ENCODE measurements at regions not wholly inside any gene's neighbourhood (a gene's known extent, or its start where the extent isn't known, plus 50 kb on each side); places are given as distances from the start of the nearest gene placed in this dataset.

DNA sequence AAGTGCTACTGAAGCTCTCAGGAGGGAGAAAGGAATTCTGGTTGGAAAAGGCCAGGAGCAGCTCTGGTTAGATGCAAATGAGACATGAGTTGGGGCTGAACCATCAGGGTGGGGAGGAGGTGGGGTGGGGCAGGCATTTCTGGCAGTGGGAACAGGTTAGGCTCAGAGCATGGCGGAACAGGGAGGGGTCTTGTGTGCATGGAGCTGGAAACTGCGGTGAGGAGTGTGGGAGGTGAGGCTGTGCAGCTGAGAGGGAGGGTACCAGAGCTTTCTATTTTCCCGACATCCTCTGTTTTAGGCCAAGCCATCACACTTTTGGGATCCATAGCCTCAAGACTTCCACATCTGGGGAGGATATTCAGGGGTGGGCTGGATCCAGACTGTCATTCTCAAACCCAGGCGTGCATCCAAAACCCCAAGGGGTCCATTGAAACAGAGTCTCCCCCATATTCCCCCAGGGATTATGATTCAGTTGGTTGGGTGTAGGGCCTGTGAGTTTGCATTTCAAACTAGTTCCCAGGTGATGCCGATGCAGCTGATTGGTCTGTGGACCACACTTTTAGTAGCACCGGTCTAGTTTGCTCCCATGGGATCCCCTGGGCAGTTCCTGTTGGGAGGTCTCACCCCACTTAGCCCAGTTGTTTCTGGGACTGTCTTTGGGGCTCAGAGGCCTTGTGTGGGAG lies 100.9 kb upstream of the TLE3 start:
- TF ChIP-seq ZNF274 (IDR thresholded peaks at IDR 0.05; ENCODE audit: low read depth, low read length): no peak

DNA sequence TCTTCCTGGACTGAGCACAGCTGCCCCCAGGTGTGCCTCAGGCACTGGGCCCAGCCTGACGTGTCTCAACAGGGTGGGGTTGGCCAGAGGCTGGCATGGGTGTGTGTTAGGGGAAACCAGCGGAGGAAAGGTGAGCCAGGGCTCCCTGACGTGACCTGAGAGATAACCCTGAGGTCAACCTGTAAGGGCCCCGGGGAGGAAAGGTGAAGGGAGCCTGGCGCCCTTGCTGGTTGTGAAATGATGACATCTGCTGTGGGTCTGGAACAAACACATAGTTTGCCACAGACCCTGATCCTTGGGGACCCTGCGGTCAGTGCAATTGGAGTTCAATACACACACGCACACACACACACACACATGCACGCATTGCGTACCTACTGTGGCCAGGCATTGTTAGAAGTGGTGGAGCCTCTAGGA lies 100.2 kb upstream of the TLE3 start:
- TF ChIP-seq ZNF274 (IDR thresholded peaks at IDR 0.05; ENCODE audit: low read depth, low read length): no peak

More for the DNA sequence above, 100.9 kb upstream of the TLE3 start:
- no peak overlapping the region for H3K4me3 ChIP-seq (ENCODE audit: low read length)

DNA sequence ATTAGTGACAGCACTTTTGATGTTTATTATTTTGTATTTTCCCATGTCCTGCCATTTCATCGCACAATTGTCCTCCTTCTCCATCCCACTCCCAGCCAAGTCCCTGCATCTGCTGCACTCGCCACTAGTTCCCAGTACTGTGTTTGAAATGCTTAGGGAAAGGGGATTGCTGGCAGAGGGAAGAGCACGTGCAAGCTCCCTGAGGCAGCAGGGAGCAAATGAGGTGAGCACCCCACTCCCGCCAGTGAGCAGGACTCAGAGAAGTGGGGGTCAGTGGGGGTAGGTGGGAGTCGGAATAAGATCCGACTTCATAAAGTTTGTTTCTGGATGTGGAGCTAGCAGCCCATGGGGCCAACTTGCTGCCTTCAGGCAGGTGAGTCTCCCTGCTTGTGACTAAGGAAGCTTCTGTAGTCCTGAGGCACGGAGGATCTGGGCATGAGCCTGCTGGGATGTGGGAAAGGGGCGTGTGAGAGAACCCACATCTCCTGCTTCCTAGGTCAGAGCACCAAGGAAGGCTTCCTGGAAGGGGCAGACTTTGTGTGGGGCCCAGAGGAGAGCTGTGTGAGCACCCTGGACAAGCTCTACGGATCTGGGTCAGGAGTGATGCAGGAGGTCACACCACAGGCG lies 99.7 kb upstream of the TLE3 start:
- no peak overlapping the region for H3K4me3 ChIP-seq (ENCODE audit: low read length)
- TF ChIP-seq ZNF274 (IDR thresholded peaks at IDR 0.05; ENCODE audit: low read depth, low read length): no peak

More for the DNA sequence above, 100.2 kb upstream of the TLE3 start:
- no peak overlapping the region for H3K4me3 ChIP-seq (ENCODE audit: low read length)

DNA sequence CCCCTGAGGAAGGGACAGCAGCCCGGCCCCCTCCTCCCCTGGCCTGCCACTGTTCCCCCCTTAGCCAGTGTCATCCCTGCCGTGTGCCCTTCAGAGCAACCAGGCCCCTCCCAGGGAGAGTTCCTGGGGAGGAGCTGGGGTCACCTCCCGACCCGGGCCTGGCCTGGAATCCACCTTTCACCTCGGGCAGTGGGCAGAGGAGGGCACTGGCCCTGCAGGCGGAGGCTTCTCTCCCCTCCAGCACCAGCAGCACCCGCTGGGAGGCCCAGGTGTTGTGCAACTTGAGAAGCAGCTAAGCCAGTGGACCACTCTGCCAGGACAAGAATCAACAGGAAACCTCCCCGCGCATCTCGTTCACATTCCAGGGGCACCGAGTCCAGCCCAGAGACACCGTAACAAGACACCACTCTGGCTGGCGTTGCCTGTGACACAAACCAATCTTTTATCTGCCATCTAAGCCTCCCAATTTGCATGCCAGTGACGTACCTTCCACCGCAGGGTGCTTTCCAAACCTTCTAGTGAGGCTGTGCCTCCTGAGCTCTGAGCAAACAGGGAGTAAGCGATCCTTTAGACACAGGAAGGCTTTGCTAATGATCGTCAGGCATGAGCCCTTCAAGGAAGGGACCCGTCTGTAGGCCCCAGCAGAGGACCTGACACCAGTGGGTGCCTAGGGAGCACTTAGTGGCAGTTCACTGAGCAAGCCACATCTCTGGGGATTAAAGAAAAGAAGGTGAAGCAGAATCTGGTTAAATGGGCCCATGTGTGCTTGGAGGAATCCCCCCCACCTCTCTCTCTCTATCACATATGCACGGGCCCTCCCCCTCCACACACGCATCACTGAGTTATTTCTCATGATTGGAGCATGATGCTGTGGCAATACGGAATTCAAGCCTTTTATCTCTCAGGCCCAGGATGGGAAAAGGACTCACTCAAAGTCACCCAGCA lies 98.9 kb upstream of the TLE3 start:
- TF ChIP-seq ZNF274 (IDR thresholded peaks at IDR 0.05; ENCODE audit: low read depth, low read length): no peak
- H3K4me3 ChIP-seq (ENCODE audit: low read length): no peak overlapping the region

DNA sequence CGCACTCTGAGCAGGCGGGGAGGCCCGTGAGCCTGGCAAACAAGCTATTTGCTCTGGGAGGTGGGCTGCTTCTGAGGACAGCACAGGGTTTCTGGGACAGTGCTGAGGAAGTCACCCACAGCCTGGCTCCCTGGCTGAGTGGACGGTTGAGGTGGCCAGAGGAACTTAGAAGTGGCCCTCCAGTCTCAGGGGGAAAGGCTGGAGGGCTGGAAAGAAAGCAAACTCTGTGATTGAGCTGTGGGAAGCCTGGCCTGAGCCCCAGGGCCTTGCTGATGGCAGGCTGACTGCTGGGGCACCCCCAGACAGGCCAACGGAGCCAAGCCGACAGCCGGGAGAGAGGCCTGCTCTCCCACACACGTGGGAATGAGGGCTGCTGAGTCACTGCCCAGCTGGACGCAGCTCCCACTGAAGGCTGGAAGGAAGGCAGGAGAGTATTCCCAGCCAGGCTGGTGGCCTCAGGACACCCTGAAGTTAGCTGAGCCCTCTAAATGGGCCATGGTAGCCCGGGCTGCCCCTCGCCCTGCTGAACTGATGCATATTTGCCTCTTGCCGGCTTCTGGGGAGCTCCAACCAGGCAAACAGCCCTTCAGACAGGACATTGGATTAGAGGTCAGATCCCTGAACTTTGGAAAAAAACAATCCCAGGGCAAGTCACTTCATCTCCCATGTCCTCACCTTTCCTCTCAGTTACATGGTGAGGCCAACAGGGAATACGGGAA lies 98.0 kb upstream of the TLE3 start:
- H3K4me3 ChIP-seq (ENCODE audit: low read length): no peak overlapping the region
- TF ChIP-seq ZNF274 (IDR thresholded peaks at IDR 0.05; ENCODE audit: low read depth, low read length): no peak

DNA sequence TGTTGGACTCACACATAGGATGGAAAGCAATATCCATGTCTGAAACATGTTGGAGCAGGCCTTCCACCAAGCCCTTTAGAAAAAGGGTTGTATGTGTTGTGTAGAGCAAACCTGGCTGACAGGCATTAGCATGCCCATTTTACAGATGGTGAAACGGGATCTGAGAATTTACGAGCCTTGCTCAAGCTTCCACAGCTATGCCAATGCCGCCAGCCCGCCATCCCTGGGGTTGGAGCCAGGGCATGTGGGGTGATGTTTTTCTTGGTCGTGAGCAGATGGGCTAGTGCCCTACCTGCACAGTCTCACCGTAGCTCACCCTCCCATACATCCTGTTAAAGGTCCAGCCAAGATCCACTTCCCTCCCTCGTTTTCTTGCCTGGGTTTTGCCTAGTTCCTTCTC lies 97.5 kb upstream of the TLE3 start:
- no peak for TF ChIP-seq ZNF274 (IDR thresholded peaks at IDR 0.05; ENCODE audit: low read depth, low read length)
- H3K4me3 ChIP-seq (ENCODE audit: low read length): no peak overlapping the region

DNA sequence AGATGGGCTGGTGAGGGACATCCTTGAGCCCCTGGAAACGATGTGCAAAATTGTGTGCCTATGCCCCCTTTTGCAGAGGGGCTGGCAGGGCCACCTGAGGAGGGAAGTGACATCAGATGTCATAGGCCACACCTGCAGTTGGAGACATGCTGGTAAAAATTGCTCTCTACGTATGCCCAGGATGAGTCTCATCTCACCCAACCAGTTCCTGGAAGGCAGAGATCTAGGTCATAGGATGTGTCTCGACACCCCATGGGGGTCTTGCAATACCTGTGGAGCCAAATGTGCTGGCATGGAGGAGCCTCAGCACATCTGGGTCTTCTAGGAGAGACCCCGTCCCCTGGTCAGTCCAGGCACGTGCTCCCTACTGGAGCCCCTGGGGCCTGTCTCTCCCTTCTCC lies 96.5 kb upstream of the TLE3 start:
- no peak overlapping the region for H3K4me3 ChIP-seq (ENCODE audit: low read length)
- no peak for TF ChIP-seq ZNF274 (IDR thresholded peaks at IDR 0.05; ENCODE audit: low read depth, low read length)

DNA sequence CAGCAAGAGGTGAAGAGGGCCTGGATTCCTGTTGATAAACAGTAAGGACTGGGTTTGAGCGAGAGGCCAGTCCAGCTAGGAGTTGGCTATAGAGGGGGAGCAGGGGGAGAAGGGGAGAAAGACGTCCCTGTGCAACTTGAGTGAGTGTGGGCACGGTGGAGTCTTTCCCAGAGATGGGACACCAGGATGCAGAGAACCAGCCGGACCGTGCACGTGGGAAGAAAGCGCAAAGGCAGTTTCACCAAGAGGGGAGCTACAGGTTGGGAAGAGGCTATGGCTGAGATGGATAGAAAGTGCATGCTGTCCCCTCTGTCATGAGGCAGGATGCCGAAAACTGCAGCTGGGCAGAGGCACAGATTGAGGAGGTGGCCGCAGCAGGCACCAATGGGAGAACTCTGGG lies 96.0 kb upstream of the TLE3 start:
- TF ChIP-seq ZNF274 (IDR thresholded peaks at IDR 0.05; ENCODE audit: low read depth, low read length): no peak
- no peak overlapping the region for H3K4me3 ChIP-seq (ENCODE audit: low read length)

DNA sequence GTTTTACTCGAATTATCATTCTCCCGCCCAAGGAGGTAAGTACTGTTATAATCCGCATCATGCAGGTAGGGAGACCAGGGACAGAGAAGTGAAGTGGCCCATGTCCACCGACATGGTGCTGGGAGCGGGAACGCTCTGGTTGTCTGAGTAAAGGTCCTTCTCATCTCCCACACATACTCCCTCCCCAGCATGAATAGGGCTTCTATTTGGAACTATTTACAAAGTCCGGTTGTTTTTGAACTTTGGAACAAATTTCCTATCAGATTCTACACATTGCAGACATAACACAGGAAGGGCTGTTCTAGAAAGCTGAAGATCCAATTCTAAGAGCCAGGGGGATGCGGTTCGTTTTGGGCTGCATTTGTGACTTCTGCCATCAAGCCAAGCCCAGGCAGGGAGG lies 94.8 kb upstream of the TLE3 start:
- H3K4me3 ChIP-seq (ENCODE audit: low read length): no peak overlapping the region
- no peak for TF ChIP-seq ZNF274 (IDR thresholded peaks at IDR 0.05; ENCODE audit: low read depth, low read length)

DNA sequence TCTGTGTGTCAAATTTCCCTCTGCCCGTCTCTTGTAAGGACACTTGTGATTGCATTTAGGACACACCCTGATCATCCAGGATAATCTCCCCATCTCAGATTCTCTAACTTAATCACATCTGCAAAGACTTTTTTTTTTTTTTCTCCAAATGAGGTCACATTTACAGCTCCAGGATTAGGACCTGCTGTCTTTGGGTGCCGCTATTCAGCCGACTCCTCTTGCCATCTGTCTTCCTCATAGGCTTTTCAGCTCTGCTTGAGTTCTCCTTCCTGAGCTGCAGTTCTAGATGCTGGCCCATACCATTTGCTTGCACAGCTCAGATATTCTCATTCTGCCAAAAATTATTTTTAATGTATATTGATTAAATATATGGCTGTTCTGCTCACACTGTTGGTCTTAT lies 94.3 kb upstream of the TLE3 start:
- no peak overlapping the region for H3K4me3 ChIP-seq (ENCODE audit: low read length)
- TF ChIP-seq ZNF274 (IDR thresholded peaks at IDR 0.05; ENCODE audit: low read depth, low read length): no peak

DNA sequence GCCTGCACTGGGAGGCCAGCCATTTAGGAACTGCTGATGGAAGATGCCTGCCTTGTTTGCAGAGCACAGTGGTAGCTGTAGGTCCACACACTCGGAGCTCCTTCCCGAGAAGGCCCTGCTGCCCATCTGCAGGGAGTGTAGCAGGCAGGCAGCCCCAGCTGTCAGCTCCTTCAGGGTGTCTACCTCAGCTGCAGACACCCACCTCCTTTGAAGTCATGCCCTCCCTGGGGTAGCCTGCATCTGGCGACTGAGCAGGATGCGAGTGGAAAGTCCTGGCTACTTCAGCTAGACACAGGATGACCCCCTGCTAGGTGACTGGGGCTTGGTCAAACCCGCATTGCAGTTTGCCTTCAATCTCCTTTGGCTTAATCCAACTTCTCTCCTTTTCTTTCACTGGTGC lies 93.2 kb upstream of the TLE3 start:
- no peak overlapping the region for H3K4me3 ChIP-seq (ENCODE audit: low read length)
- no peak for TF ChIP-seq ZNF274 (IDR thresholded peaks at IDR 0.05; ENCODE audit: low read depth, low read length)

DNA sequence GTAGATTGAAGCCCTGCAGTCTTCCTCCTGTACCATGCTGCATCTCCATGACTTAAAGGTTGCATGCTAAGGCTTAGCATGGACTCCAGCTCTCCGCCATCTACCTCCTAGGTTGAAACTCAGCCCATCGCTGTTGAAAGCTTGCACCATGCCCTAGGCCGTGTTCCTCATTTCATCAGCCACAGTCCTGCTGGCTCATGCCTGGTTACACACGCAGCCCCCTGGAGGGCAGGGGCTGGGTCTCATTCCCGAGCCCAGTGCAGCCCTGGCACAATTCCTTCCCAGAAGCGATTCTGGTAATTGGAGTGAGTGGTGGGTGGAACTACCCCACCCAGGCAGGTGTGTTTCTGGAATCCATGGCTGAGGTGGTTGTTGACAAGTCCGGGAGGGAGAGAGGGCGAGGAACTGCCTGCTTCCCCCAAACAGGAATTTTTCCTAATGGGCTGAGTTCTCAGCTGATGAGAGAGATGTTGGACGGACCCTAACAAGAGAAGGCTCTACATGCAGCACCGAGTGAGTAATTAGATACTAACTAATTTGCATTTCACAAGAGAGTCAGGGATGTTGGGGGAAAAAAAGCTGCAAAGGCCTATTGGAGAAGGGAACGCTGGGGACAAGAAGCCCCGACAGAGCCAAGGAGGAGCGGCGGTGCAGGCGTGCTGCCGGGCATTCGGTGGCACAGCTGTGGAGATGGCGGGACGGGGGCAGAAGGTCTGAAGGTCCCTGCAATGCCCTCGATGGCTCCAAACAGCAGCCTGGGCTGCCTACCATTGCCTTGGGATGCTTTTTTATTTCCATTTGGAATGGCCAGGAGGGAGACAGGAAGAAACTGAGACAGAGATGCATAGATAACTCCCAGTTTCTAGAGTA lies 92.3 kb upstream of the TLE3 start:
- no peak for TF ChIP-seq ZNF274 (IDR thresholded peaks at IDR 0.05; ENCODE audit: low read depth, low read length)

DNA sequence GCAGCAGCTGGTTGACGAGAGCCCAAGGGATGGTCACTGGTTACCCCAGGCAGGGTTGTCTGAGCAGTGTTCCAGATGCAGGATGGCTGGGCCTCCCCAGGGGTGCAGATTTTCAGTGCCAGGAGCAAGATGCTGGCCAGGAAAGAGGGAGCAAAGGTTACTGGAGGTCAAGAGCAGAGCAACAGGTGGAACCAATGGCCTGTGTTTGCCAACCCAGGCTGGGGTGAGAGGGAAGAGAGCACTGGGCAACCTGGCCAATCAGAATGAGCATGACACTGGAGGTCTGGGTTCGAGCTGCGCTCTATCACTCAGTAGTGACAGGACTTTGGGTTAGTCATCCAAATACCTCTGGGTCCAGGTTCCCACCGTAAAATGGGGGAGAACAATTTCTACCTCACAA lies 90.6 kb upstream of the TLE3 start:
- no peak for TF ChIP-seq ZNF274 (IDR thresholded peaks at IDR 0.05; ENCODE audit: low read depth, low read length)

More for the DNA sequence above, 92.3 kb upstream of the TLE3 start:
- no peak overlapping the region for H3K4me3 ChIP-seq (ENCODE audit: low read length)

More for the DNA sequence above, 90.6 kb upstream of the TLE3 start:
- no peak overlapping the region for H3K4me3 ChIP-seq (ENCODE audit: low read length)
